A549 (cell line): ENCODE measurements at regions not wholly inside any gene's neighbourhood (a gene's known extent, or its start where the extent isn't known, plus 50 kb on each side); places are given as distances from the start of the nearest gene placed in this dataset.

Experiments
- CHD2 ChIP-seq: fragments of 150-350 bp; IDR thresholded peaks from 2 replicates; pipeline ENCODE4 v1.6.1; 2014; ENCODE audit warnings: low read length; ENCODE audit not compliant: partially characterized antibody
- MAFK ChIP-seq: fragments of 450-650 bp; IDR thresholded peaks from 2 replicates; pipeline ENCODE4 v1.6.1; 2014; ENCODE audit not compliant: partially characterized antibody
- POLR2A ChIP-seq: IDR thresholded peaks from 2 replicates; pipeline ENCODE4 v1.6.1; 2012; ENCODE audit warnings: mild to moderate bottlenecking, low read length
- POLR2AphosphoS2 ChIP-seq: conservative IDR thresholded peaks from 2 replicates; pipeline ENCODE4 v1.6.1; 2012; ENCODE audit warnings: low read length, improper control_type of control experiment, inconsistent platforms
- RAD21 ChIP-seq, 2 experiments: fragments of >200 bp in 1 of 2; sonication (Bioruptor Twin) in 1 of 2; formaldehyde crosslinking in 1 of 2; IDR thresholded peaks in 1 of 2; conservative IDR thresholded peaks in 1 of 2; 2 replicates in 1 of 2; 3 replicates in 1 of 2; pipeline ENCODE4 v1.6.1; 2012 to 2018; ENCODE audit warnings: inconsistent platforms in 1 of 2
- RFX5 ChIP-seq: fragments of 450-650 bp; IDR thresholded peaks from 2 replicates; pipeline ENCODE4 v1.7.1; 2014; ENCODE audit warnings: antibody characterized with exemption, mild to moderate bottlenecking, moderate library complexity
- TF ChIP-seq, protein P1 (sequence below): fragments of >200 bp; sonication (Bioruptor Twin); formaldehyde crosslinking; IDR thresholded peaks from 3 replicates; pipeline ENCODE4 v1.5.1; 2016
- TF ChIP-seq, protein P2 (sequence below): fragments of 250-450 bp; sonication (Bioruptor Pico); IDR thresholded peaks from 2 replicates; pipeline ENCODE4 v1.5.0; 2021; ENCODE audit warnings: mild to moderate bottlenecking, moderate library complexity, borderline replicate concordance
- TF ChIP-seq, protein P3 (sequence below): fragments of 450-650 bp; IDR thresholded peaks from 2 replicates; pipeline ENCODE4 v1.6.1; 2014; ENCODE audit warnings: antibody characterized with exemption
- TF ChIP-seq, protein P4 (sequence below): fragments of 200-600 bp; sonication (generic); IDR thresholded peaks from 2 replicates; pipeline ENCODE4 v1.6.1; 2016; ENCODE audit warnings: antibody characterized with exemption, mild to moderate bottlenecking, moderate library complexity

DNA sequence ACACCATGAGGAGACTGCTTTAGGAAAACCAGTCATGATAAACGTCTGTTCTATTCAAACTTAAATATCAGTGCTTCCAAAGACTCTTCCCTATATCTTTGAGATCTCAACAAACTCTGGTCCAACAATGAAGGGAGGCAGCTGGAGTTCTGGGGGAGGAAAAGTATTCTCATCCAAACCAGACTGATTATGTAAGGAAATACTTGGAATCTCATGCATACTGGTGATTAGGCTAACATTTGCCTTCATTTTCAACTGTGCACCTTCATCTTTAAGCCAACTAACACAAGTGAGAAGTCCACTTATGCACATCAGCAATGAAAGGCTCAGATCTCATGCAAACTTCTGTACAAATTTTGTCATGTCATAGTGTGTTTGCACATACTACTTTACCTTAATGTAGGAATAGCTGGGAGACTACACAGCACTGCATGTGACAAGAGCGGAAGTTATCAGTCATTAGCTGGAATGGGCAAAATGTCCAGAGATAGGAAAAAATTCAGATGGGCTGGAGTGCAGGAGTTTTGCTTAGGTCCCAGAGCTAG, 67.5 kb upstream of the STK17B start:
- TF ChIP-seq, protein P1, sequence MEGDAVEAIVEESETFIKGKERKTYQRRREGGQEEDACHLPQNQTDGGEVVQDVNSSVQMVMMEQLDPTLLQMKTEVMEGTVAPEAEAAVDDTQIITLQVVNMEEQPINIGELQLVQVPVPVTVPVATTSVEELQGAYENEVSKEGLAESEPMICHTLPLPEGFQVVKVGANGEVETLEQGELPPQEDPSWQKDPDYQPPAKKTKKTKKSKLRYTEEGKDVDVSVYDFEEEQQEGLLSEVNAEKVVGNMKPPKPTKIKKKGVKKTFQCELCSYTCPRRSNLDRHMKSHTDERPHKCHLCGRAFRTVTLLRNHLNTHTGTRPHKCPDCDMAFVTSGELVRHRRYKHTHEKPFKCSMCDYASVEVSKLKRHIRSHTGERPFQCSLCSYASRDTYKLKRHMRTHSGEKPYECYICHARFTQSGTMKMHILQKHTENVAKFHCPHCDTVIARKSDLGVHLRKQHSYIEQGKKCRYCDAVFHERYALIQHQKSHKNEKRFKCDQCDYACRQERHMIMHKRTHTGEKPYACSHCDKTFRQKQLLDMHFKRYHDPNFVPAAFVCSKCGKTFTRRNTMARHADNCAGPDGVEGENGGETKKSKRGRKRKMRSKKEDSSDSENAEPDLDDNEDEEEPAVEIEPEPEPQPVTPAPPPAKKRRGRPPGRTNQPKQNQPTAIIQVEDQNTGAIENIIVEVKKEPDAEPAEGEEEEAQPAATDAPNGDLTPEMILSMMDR: no peak
- TF ChIP-seq, protein P2, sequence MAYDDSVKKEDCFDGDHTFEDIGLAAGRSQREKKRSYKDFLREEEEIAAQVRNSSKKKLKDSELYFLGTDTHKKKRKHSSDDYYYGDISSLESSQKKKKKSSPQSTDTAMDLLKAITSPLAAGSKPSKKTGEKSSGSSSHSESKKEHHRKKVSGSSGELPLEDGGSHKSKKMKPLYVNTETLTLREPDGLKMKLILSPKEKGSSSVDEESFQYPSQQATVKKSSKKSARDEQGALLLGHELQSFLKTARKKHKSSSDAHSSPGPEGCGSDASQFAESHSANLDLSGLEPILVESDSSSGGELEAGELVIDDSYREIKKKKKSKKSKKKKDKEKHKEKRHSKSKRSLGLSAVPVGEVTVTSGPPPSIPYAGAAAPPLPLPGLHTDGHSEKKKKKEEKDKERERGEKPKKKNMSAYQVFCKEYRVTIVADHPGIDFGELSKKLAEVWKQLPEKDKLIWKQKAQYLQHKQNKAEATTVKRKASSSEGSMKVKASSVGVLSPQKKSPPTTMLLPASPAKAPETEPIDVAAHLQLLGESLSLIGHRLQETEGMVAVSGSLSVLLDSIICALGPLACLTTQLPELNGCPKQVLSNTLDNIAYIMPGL (CRISPR knock-in tag): no peak
- TF ChIP-seq POLR2A: no peak
- TF ChIP-seq POLR2AphosphoS2: no peak
- no peak for TF ChIP-seq CHD2
- peak; percentile 22 for TF ChIP-seq MAFK
- TF ChIP-seq, protein P3, sequence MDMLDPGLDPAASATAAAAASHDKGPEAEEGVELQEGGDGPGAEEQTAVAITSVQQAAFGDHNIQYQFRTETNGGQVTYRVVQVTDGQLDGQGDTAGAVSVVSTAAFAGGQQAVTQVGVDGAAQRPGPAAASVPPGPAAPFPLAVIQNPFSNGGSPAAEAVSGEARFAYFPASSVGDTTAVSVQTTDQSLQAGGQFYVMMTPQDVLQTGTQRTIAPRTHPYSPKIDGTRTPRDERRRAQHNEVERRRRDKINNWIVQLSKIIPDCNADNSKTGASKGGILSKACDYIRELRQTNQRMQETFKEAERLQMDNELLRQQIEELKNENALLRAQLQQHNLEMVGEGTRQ: no peak
- no peak for TF ChIP-seq RAD21 (conservative IDR thresholded peaks at IDR 0.05 in 1 of 2, IDR thresholded peaks at IDR 0.05 in 1 of 2)
- no peak for TF ChIP-seq RFX5
- TF ChIP-seq, protein P4, sequence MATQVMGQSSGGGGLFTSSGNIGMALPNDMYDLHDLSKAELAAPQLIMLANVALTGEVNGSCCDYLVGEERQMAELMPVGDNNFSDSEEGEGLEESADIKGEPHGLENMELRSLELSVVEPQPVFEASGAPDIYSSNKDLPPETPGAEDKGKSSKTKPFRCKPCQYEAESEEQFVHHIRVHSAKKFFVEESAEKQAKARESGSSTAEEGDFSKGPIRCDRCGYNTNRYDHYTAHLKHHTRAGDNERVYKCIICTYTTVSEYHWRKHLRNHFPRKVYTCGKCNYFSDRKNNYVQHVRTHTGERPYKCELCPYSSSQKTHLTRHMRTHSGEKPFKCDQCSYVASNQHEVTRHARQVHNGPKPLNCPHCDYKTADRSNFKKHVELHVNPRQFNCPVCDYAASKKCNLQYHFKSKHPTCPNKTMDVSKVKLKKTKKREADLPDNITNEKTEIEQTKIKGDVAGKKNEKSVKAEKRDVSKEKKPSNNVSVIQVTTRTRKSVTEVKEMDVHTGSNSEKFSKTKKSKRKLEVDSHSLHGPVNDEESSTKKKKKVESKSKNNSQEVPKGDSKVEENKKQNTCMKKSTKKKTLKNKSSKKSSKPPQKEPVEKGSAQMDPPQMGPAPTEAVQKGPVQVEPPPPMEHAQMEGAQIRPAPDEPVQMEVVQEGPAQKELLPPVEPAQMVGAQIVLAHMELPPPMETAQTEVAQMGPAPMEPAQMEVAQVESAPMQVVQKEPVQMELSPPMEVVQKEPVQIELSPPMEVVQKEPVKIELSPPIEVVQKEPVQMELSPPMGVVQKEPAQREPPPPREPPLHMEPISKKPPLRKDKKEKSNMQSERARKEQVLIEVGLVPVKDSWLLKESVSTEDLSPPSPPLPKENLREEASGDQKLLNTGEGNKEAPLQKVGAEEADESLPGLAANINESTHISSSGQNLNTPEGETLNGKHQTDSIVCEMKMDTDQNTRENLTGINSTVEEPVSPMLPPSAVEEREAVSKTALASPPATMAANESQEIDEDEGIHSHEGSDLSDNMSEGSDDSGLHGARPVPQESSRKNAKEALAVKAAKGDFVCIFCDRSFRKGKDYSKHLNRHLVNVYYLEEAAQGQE: no peak
